NCI-H1436 treated with DMSO at 0.1 percent for 48 hours (cell line): ENCODE measurements at regions not wholly inside any gene's neighbourhood (a gene's known extent, or its start where the extent isn't known, plus 50 kb on each side); places are given as distances from the start of the nearest gene placed in this dataset.
"Not testable (repeated sequence)": the region's sequence is repeated elsewhere in the genome, so short reads cannot be mapped to it uniquely, and the experiment has no call there.

Experiments used
- DNase-seq: peaks from one replicate; lab custom pipeline; 2025; lab: John Stamatoyannopoulos, UW

- no peak for DNase-seq
These were observed 157.9 kb downstream of the ZNF664 start for GRCh38 chr12:124130691-124131591.

GRCh38 chr12:124131659-124132058, 158.6 kb downstream of the ZNF664 start:
- no peak for DNase-seq

- no peak for DNase-seq
These were observed 159.5 kb downstream of the ZNF664 start for GRCh38 chr12:124132530-124132929.

GRCh38 chr12:124136796-124137195, 158.1 kb upstream of the RFLNA start:
- no peak for DNase-seq

GRCh38 chr12:124140944-124141486, 153.9 kb upstream of the RFLNA start:
- no peak for DNase-seq

- DNase-seq, result not testable (repeated sequence)
These were observed 153.3 kb upstream of the RFLNA start for GRCh38 chr12:124141611-124142010.

GRCh38 chr12:124142395-124143035, 152.4 kb upstream of the RFLNA start:
- no peak for DNase-seq

- no peak for DNase-seq
These were observed 151.2 kb upstream of the RFLNA start for GRCh38 chr12:124143726-124144125.

- no peak for DNase-seq
These were observed 150.2 kb upstream of the RFLNA start for GRCh38 chr12:124144531-124145194.

GRCh38 chr12:124147027-124147426, 147.9 kb upstream of the RFLNA start:
- DNase-seq, result no peak

GRCh38 chr12:124147575-124147974, 147.3 kb upstream of the RFLNA start:
- DNase-seq, result peak; percentile 72

GRCh38 chr12:124148481-124149273, 146.2 kb upstream of the RFLNA start:
- no peak for DNase-seq

GRCh38 chr12:124149287-124149686, 145.6 kb upstream of the RFLNA start:
- DNase-seq, result no peak

GRCh38 chr12:124150168-124150567, 144.7 kb upstream of the RFLNA start:
- DNase-seq, result peak; percentile 28

- DNase-seq, result no peak
These were observed 143.3 kb upstream of the RFLNA start for GRCh38 chr12:124151583-124151982.

- no peak for DNase-seq
These were observed 142.2 kb upstream of the RFLNA start for GRCh38 chr12:124152731-124153130.

GRCh38 chr12:124153392-124153791, 141.5 kb upstream of the RFLNA start:
- no peak for DNase-seq

GRCh38 chr12:124157406-124157805, 137.5 kb upstream of the RFLNA start:
- no peak for DNase-seq

GRCh38 chr12:124159655-124160054, 135.2 kb upstream of the RFLNA start:
- no peak for DNase-seq

GRCh38 chr12:124160097-124160756, 134.7 kb upstream of the RFLNA start:
- DNase-seq, result no peak

GRCh38 chr12:124161402-124161801, 133.5 kb upstream of the RFLNA start:
- not testable (repeated sequence) for DNase-seq
